HFFc6 (cell line): ENCODE measurements at regions not wholly inside any gene's neighbourhood (a gene's known extent, or its start where the extent isn't known, plus 50 kb on each side); places are given as distances from the start of the nearest gene placed in this dataset.

Experiments used
- DNase-seq: peaks from one replicate; pipeline ENCODE4 v3.0.0-alpha.2; 2018
- H3K27ac Mint-ChIP-seq: 2 replicates; pipeline ENCODE4 v1.8.0; 2020; ENCODE audit warnings: mild to moderate bottlenecking, mixed read lengths
- H3K27me3 Mint-ChIP-seq: 2 replicates; pipeline ENCODE4 v1.8.0; 2021; ENCODE audit warnings: mild to moderate bottlenecking, moderate library complexity, mixed read lengths; ENCODE audit not compliant: insufficient read depth
- H3K36me3 Mint-ChIP-seq: 2 replicates; pipeline ENCODE4 v1.8.0; 2021; ENCODE audit warnings: low read depth, mixed read lengths
- H3K4me1 Mint-ChIP-seq: 2 replicates; pipeline ENCODE4 v1.8.0; 2020; ENCODE audit warnings: low read depth, mixed read lengths
- H3K4me3 Mint-ChIP-seq: 2 replicates; pipeline ENCODE4 v1.8.0; 2020; ENCODE audit warnings: mild to moderate bottlenecking, moderate library complexity, mixed read lengths
- H3K9me3 Mint-ChIP-seq: 2 replicates; pipeline ENCODE4 v1.8.0; 2020; ENCODE audit warnings: mild to moderate bottlenecking, mixed read lengths
- TF ChIP-seq, protein P1 (sequence below): fragments of 200-600 bp; sonication (generic); IDR thresholded peaks from 2 replicates; pipeline ENCODE4 v1.5.0; 2021; ENCODE audit warnings: antibody characterized with exemption, mild to moderate bottlenecking

DNA sequence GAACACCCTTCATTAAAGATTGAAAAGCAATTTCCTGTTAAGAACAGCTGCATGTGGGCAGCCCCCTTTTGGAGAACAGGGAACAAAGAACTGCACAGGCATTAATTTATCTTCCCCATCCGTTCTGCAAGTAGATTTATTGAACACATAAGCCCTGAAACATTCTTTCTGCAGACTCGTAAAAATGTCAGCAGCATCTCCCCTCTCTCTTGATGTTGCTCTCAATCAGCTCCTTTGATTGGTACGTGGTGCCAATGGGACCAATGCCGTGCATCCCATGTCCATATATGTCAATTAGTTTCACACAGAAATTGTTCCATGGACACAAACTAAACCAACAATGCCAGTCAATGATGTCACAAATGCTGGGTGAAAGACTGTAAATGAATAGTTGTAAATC, 228.5 kb upstream of the RASGEF1B start:
- Mint-ChIP-seq H3K36me3 (no peaks in the 10 kb centered on the region), H3K27ac (no peak overlapping the region), H3K27me3 (peaks cover 2% of the 10 kb centered on the region; the same call in 1 of the 2 replicates), H3K9me3 (peaks cover 29% of the 10 kb centered on the region), H3K4me3 (no peak overlapping the region), H3K4me1 (no peaks in the 10 kb centered on the region)
- TF ChIP-seq, protein P1, sequence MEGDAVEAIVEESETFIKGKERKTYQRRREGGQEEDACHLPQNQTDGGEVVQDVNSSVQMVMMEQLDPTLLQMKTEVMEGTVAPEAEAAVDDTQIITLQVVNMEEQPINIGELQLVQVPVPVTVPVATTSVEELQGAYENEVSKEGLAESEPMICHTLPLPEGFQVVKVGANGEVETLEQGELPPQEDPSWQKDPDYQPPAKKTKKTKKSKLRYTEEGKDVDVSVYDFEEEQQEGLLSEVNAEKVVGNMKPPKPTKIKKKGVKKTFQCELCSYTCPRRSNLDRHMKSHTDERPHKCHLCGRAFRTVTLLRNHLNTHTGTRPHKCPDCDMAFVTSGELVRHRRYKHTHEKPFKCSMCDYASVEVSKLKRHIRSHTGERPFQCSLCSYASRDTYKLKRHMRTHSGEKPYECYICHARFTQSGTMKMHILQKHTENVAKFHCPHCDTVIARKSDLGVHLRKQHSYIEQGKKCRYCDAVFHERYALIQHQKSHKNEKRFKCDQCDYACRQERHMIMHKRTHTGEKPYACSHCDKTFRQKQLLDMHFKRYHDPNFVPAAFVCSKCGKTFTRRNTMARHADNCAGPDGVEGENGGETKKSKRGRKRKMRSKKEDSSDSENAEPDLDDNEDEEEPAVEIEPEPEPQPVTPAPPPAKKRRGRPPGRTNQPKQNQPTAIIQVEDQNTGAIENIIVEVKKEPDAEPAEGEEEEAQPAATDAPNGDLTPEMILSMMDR, result no peak
- DNase-seq, result no peak

DNA sequence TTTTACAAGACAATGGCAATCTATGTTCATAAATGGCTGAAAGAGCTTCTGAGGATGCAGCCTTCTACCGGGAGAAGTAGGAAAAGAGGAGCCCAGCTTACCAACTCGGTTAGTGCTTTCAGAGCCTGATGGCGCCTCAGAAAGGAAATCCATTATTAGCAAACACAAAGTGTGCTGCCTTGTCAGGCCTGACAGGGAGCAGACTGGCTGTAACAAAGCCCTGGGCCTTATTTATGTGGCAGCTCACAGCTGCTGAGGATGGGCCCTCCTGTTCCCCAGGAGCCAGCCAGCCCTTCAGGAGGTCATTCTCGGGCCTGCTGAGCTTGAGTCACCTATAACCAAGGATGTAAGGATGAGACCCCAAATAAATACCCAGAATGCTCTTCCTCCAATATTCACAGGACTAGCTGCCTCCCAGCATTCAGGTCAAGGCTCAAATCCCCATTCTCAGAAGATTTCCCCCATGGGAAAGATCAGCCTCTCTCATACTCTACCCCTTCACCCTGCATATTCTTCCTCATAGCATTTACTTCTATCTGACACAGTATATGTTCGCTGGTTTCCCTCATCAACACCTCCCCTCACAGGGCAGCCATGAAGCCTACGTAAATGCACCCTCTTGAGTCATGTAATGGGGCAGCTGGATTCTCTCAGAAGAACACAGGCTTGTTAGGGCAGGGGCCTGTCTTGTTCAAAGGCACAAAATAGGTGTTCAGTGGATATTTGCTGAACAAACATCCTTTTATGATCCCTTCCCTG, 227.0 kb upstream of the RASGEF1B start:
- peaks cover 2% of the 10 kb centered on the region; the same call in 1 of the 2 replicates for H3K27me3 Mint-ChIP-seq
- H3K27ac Mint-ChIP-seq, result no peak overlapping the region
- H3K36me3 Mint-ChIP-seq, result no peaks in the 10 kb centered on the region
- no peaks in the 10 kb centered on the region for H3K4me1 Mint-ChIP-seq
- no peak overlapping the region for H3K4me3 Mint-ChIP-seq
- peaks cover 35% of the 10 kb centered on the region for H3K9me3 Mint-ChIP-seq
- no peak for DNase-seq
- TF ChIP-seq, protein P1, result no peak

DNA sequence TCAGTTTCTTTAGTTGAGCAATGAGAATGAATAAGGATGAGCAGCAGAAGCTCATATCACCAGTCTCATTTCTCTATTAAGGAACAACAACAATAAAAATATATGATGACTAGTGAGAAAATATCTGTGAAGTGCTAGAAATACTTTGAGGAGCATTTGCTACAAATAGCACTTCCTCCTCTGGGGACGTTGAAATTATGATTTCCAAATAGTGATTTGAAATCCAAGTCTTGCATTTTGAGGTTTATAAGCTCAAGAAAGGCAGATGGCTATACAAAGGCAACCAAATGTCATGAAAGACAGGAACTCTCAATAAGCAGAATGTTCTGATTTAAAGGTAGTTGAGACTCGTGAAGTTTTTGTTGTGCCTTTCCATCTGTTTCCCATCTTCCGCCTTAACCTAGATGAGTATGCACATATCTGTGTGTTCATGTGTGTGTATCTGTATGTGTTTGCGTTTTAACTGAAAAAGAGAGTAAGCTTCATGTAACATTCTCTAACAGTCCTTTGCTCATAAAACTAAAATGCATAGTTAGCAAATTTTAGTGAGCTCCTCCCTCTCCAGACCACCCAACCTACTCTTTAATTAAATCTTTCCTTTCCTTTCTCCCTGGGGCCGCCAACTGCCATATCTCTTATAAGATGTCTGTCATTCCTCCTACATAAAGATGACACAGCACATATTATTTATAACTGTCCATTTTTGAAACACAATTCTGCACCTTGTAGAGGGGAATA, 222.6 kb upstream of the RASGEF1B start:
- H3K27ac Mint-ChIP-seq, result no peak overlapping the region
- H3K36me3 Mint-ChIP-seq, result no peaks in the 10 kb centered on the region
- TF ChIP-seq, protein P1, result no peak
- H3K4me1 Mint-ChIP-seq, result no peaks in the 10 kb centered on the region
- no peak for DNase-seq
- peaks cover 30% of the 10 kb centered on the region for H3K9me3 Mint-ChIP-seq
- no peak overlapping the region for H3K4me3 Mint-ChIP-seq
- H3K27me3 Mint-ChIP-seq, result no peaks in the 10 kb centered on the region

DNA sequence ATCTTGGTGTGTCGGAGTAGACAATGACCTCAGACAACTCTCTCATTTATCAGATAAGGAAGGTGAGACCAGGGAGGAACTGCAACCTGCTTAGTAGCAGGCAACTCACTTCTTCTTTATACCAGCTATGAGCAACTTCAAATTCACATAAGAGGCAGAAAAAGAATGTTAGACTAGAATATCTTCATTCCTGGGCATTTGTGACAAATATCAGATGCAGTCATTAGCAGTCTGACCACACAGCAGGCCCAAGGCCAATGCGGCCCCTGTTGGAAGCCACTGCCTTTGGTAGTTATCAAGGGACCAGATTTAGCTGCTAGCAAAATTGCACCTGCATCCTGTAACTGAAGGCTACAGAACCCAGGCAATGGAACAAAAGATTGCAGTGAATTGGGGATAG, 219.2 kb upstream of the RASGEF1B start:
- Mint-ChIP-seq H3K4me3 (no peak overlapping the region), H3K9me3 (peaks cover 31% of the 10 kb centered on the region), H3K4me1 (no peaks in the 10 kb centered on the region), H3K27me3 (no peaks in the 10 kb centered on the region), H3K36me3 (no peaks in the 10 kb centered on the region), H3K27ac (no peak overlapping the region)
- no peak for DNase-seq
- TF ChIP-seq, protein P1, result no peak

DNA sequence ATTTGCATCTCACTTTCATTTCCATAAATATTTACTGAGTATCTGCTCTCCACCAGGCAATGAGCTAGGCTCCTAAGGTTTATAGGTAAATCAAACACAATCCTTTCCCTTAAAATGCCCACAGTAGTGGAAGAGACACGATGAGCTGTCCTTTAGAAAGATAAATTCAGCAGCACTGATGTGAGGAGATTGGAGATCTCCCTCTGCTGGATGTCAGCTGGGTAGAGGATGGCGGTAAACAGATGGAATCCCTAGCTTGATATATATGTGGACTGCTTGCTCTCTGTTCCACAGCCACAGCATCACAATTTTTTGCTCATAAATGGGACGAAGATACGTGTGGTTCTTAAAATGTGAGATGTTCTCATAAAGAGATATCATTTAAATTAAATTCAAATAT, 216.4 kb upstream of the RASGEF1B start:
- H3K4me1 Mint-ChIP-seq, result no peaks in the 10 kb centered on the region
- peaks cover 36% of the 10 kb centered on the region for H3K9me3 Mint-ChIP-seq
- no peak for DNase-seq
- H3K4me3 Mint-ChIP-seq, result no peak overlapping the region
- H3K27me3 Mint-ChIP-seq, result no peaks in the 10 kb centered on the region
- TF ChIP-seq, protein P1, result no peak
- H3K27ac Mint-ChIP-seq, result no peak overlapping the region
- no peaks in the 10 kb centered on the region for H3K36me3 Mint-ChIP-seq
